ENCODE measurements at regions not wholly inside any gene's neighbourhood (a gene's known extent, or its start where the extent isn't known, plus 50 kb on each side); places are given as distances from the start of the nearest gene placed in this dataset.

DNA sequence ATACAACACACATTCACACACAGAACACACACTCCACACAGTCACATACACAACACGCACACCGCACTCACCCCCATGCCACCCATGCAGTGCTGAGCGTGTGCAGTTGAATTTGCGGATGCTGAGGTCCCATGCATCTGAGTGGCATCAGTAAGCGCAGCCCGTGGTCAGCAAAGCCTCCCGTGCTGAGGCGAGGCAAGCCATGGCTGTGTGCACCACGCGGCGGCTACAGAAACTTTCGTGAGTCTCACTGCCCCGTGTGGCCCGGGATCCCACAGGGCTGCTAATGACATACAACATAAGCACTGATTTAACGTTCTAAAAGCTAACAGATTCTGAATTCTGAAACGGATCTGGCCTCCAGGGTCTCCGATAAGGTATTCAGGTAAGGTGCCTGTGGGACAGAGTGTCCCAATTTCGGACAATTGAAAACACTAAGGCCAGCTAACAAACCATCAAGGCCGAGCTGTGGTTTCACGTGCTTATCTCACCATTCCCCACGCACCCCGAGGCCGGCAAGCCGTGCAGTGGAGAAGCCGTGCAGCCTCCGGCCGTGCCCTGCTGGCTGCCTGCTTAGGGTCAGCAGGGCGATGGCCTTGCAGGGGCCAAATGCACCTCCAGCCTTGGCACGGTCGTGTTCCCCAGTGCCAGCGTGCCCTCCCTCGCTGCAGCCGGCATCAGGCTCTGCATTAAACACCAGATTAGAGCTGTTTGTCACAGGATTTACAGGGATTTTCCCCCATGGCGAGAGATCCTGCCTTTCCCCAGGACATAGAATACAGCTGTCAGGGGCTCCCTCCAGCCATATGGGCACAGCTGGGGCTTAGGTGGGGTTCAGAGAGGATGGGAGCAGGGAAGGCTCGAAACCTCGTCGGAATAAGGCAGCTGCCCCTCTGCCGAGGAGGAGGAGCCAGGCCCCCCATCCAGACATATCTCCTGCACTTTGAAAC is 191.7 kb downstream of the C16orf95 start:
- ATAC-seq (peak in 1 of 2 experiments; percentile 31; a peak in 2 of 6 replicates), DNase-seq (ENCODE audit: low read depth in 1 of 2, low spot score in 1 of 2) (no peak), FAIRE-seq (no peak)
- ChIA-PET CTCF (interaction anchor here (1.2 kb wide), 1 partner anchor 561 kb away, joined by 3 read pairs; no protein-coding TSS in a partner anchor), POLR2A (no interaction called here)
- Histone ChIP-seq H3K9me3 (peaks cover 13% of the 10 kb centered on the region; the same call in 2 of the 3 replicates), H3K4me1 (peaks cover 4% of the 10 kb centered on the region; the same call in 1 of the 3 replicates), H3K4me3 (no peak overlapping the region), H3K4me2 (no peak overlapping the region), H3K27ac (no peak overlapping the region)
- TF ChIP-seq TFCP2L1 (CRISPR knock-in tag; IDR thresholded peaks at IDR 0.05) (no peak), RCOR1 (IDR thresholded peaks at IDR 0.05; ENCODE audit: low read depth, low read length) (no peak), RARB (CRISPR knock-in tag; IDR thresholded peaks at IDR 0.05) (no peak), RNF2 (IDR thresholded peaks at IDR 0.05; ENCODE audit: borderline replicate concordance, low read depth) (no peak), HEYL (CRISPR knock-in tag; IDR thresholded peaks at IDR 0.05) (no peak), HOXB5 (CRISPR knock-in tag; IDR thresholded peaks at IDR 0.05) (no peak), SMC3 (IDR thresholded peaks at IDR 0.05) (no peak), HOXA7 (CRISPR knock-in tag; IDR thresholded peaks at IDR 0.05) (no peak), ZSCAN20 (CRISPR knock-in tag; IDR thresholded peaks at IDR 0.05) (no peak), MAZ (IDR thresholded peaks at IDR 0.05; ENCODE audit: borderline replicate concordance, low read depth, low read length) (no peak), SREBF2 (IDR thresholded peaks at IDR 0.05) (no peak), GATA3 (IDR thresholded peaks at IDR 0.05; ENCODE audit: borderline replicate concordance) (no peak), EHMT2 (IDR thresholded peaks at IDR 0.05; ENCODE audit: low read depth) (no peak), ESRRA (IDR thresholded peaks at IDR 0.05; ENCODE audit: borderline replicate concordance, low read length) (no peak)
- TF ChIP-seq, protein P1, sequence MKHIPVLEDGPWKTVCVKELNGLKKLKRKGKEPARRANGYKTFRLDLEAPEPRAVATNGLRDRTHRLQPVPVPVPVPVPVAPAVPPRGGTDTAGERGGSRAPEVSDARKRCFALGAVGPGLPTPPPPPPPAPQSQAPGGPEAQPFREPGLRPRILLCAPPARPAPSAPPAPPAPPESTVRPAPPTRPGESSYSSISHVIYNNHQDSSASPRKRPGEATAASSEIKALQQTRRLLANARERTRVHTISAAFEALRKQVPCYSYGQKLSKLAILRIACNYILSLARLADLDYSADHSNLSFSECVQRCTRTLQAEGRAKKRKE (CRISPR knock-in tag; IDR thresholded peaks at IDR 0.05; ENCODE audit: low read depth), result no peak
- TF ChIP-seq, protein P2, sequence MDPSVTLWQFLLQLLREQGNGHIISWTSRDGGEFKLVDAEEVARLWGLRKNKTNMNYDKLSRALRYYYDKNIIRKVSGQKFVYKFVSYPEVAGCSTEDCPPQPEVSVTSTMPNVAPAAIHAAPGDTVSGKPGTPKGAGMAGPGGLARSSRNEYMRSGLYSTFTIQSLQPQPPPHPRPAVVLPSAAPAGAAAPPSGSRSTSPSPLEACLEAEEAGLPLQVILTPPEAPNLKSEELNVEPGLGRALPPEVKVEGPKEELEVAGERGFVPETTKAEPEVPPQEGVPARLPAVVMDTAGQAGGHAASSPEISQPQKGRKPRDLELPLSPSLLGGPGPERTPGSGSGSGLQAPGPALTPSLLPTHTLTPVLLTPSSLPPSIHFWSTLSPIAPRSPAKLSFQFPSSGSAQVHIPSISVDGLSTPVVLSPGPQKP (IDR thresholded peaks at IDR 0.05; ENCODE audit: low read depth, low read length), result no peak
- 69% methylated on average over 37 of the region's 38 CpGs for WGBS (ENCODE audit: missing lambda C conversion rate)

DNA sequence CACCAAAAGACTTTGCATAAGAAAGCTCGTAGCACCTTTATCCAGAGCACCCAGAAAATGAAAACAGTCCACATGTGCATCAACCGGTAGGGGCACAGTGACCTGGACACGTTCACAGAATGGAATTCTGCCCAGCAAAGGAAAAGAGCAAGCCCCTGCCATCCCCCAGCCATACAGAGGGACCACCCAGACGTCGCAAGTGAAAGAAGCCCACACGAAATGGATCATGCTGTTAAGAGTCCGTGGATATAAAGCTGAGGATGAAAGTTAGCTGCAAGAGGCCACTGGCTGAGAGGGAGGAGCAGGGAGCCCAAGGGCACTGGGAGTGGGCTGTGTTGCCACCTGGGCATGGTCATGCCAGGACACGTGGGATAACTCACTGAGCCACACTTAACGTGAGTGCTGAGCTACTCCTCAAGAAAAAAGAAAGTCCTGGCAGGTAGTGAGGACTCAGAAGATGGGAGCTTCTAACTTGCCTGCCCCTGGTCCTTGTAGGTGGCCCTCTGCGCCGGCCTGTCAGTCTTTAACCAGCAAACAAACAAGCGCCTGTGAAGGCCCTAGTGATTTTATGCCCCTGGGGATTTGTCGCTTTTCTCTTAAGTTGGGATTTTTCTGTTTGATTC is 190.7 kb downstream of the C16orf95 start:
- ATAC-seq (0 out of 6 replicates have a peak, but pooled peaks of 1 of the 2 experiments have one; percentile 28), FAIRE-seq (no peak), DNase-seq (ENCODE audit: low read depth in 1 of 2, low spot score in 1 of 2) (no peak)
- H3K27ac ChIP-seq, result no peak overlapping the region
- H3K9me3 ChIP-seq, result peaks cover 13% of the 10 kb centered on the region; the same call in 2 of the 3 replicates
- ChIA-PET CTCF (interaction anchor here (1.2 to 1.4 kb wide), 2 partner anchors 562 kb away, joined by 3 to 4 read pairs; no protein-coding TSS in a partner anchor), POLR2A (no interaction called here)
- H3K4me3 ChIP-seq, result no peak overlapping the region
- 41% methylated on average over 13 of the region's 13 CpGs for WGBS (ENCODE audit: missing lambda C conversion rate)
- peaks cover 4% of the 10 kb centered on the region; the same call in 1 of the 3 replicates for H3K4me1 ChIP-seq
- no peak overlapping the region for H3K4me2 ChIP-seq
- TF ChIP-seq ZFP36 (IDR thresholded peaks at IDR 0.05; ENCODE audit: borderline replicate concordance, partially characterized antibody) (no peak), MAZ (IDR thresholded peaks at IDR 0.05; ENCODE audit: borderline replicate concordance, low read depth, low read length) (no peak), KDM5A (IDR thresholded peaks at IDR 0.05) (no peak), ESRRA (IDR thresholded peaks at IDR 0.05; ENCODE audit: borderline replicate concordance, low read length) (no peak), GATA3 (IDR thresholded peaks at IDR 0.05; ENCODE audit: borderline replicate concordance) (no peak), RAD21 (conservative IDR thresholded peaks at IDR 0.05 in 1 of 2, IDR thresholded peaks at IDR 0.05 in 1 of 2) (no peak), EHF (CRISPR knock-in tag; IDR thresholded peaks at IDR 0.05) (no peak), CEBPB (IDR thresholded peaks at IDR 0.05) (no peak), CHD4 (IDR thresholded peaks at IDR 0.05; ENCODE audit: borderline replicate concordance) (no peak), TFCP2L1 (CRISPR knock-in tag; IDR thresholded peaks at IDR 0.05) (no peak), POLR2A (IDR thresholded peaks at IDR 0.05; ENCODE audit: low read length) (no peak), RNF2 (IDR thresholded peaks at IDR 0.05; ENCODE audit: borderline replicate concordance, low read depth) (no peak), BHLHE40 (IDR thresholded peaks at IDR 0.05; ENCODE audit: low read depth, low read length) (no peak), HEYL (CRISPR knock-in tag; IDR thresholded peaks at IDR 0.05) (no peak), FOSL2 (IDR thresholded peaks at IDR 0.05) (no peak), FOSL2 (CRISPR knock-in tag; IDR thresholded peaks at IDR 0.05) (no peak), CBX2 (IDR thresholded peaks at IDR 0.05; ENCODE audit: borderline replicate concordance, low read depth) (no peak), RCOR1 (IDR thresholded peaks at IDR 0.05; ENCODE audit: low read depth, low read length) (no peak)
- TF ChIP-seq, protein P3, sequence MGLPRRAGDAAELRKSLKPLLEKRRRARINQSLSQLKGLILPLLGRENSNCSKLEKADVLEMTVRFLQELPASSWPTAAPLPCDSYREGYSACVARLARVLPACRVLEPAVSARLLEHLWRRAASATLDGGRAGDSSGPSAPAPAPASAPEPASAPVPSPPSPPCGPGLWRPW (IDR thresholded peaks at IDR 0.05), result no peak
- TF ChIP-seq, protein P4, sequence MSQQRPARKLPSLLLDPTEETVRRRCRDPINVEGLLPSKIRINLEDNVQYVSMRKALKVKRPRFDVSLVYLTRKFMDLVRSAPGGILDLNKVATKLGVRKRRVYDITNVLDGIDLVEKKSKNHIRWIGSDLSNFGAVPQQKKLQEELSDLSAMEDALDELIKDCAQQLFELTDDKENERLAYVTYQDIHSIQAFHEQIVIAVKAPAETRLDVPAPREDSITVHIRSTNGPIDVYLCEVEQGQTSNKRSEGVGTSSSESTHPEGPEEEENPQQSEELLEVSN (IDR thresholded peaks at IDR 0.05; ENCODE audit: borderline replicate concordance, low read depth), result no peak

Measured in A549 (cell line).